H1 (cell line): ENCODE measurements at regions not wholly inside any gene's neighbourhood (a gene's known extent, or its start where the extent isn't known, plus 50 kb on each side); places are given as distances from the start of the nearest gene placed in this dataset.

Experiments
- CTCF ChIA-PET: fragments of 300-600 bp; sonication (Branson Sonifier 250); formaldehyde crosslinking; loops from one replicate; lab custom pipeline; 2021; ENCODE audit not compliant: partially characterized antibody; lab: Charles Lee
- POLR2A ChIA-PET: fragments of 300-600 bp; sonication (Branson Sonifier 250); formaldehyde crosslinking; loops from one replicate; lab custom pipeline; 2021; ENCODE audit warnings: inconsistent platforms; ENCODE audit not compliant: partially characterized antibody; lab: Charles Lee
- DNase-seq, 2 experiments: peaks; one replicate each; pipeline versions ENCODE4 v3.0.0 to v3.0.0-alpha.2; 2010 to 2022; ENCODE audit warnings: low spot score in 2 of 2, low read depth in 1 of 2, mixed read lengths in 1 of 2
- FAIRE-seq: peaks from 2 replicates; lab custom pipeline; 2011; peaks lifted over from hg19 to GRCh38; lab: Jason Lieb, UNC
- H2AFZ ChIP-seq: 2 replicates; pipeline ENCODE4 v1.8.1; 2012; ENCODE audit warnings: low read length, inconsistent platforms
- H2AK5ac ChIP-seq: 2 replicates; pipeline ENCODE4 v1.6.1; 2013; ENCODE audit warnings: low read depth, low read length
- H2BK120ac ChIP-seq: replicated peaks from 2 replicates; pipeline ENCODE3; 2013; ENCODE audit warnings: low read depth, low read length, inconsistent platforms
- H2BK12ac ChIP-seq: 2 replicates; pipeline ENCODE4 v1.6.1; 2013; ENCODE audit warnings: low read depth, low read length
- H2BK15ac ChIP-seq: 2 replicates; pipeline ENCODE4 v1.6.1; 2013; ENCODE audit warnings: low read length
- H2BK20ac ChIP-seq: 2 replicates; pipeline ENCODE4 v1.6.1; 2013; ENCODE audit warnings: low read length
- H2BK5ac ChIP-seq: 2 replicates; pipeline ENCODE4 v1.6.1; 2013; ENCODE audit warnings: low read depth, low read length
- H3K14ac ChIP-seq: 2 replicates; pipeline ENCODE4 v1.6.1; 2013; ENCODE audit warnings: inconsistent platforms; ENCODE audit not compliant: insufficient read length
- H3K18ac ChIP-seq: 2 replicates; pipeline ENCODE4 v1.6.1; 2013; ENCODE audit warnings: low read length; ENCODE audit errors: extremely low read depth
- H3K23ac ChIP-seq: 2 replicates; pipeline ENCODE4 v1.6.1; 2013; ENCODE audit warnings: inconsistent platforms; ENCODE audit not compliant: insufficient read length
- H3K23me2 ChIP-seq: 2 replicates; pipeline ENCODE4 v1.6.1; 2013; ENCODE audit warnings: low read depth, low read length
- H3K27ac ChIP-seq: 2 replicates; pipeline ENCODE4 v1.6.1; 2011; ENCODE audit warnings: low read depth, low read length, inconsistent platforms
- H3K27me3 ChIP-seq, 4 experiments: replicated peaks in 1 of 4; 1 replicate in 1 of 4; 2 replicates in 3 of 4; pipeline versions ENCODE4 v1.6.1 to v1.8.1; 2011 to 2013; ENCODE audit warnings: low read length in 3 of 4, mild to moderate bottlenecking in 3 of 4, inconsistent platforms in 2 of 4, mixed read lengths in 2 of 4, moderate library complexity in 1 of 4; ENCODE audit not compliant: control insufficient read depth in 3 of 4, insufficient read depth in 3 of 4; ENCODE audit errors: extremely low read depth in 1 of 4
- H3K36me3 ChIP-seq, 4 experiments: 2 replicates each; pipeline versions ENCODE4 v1.6.1 to v1.8.1; 2011 to 2013; ENCODE audit warnings: mild to moderate bottlenecking in 4 of 4, low read length in 3 of 4, moderate library complexity in 2 of 4, control low read depth in 1 of 4, inconsistent platforms in 1 of 4; ENCODE audit not compliant: insufficient read depth in 4 of 4, control insufficient read depth in 2 of 4
- H3K4ac ChIP-seq: replicated peaks from 2 replicates; pipeline ENCODE3; 2013; ENCODE audit warnings: low read length, low read depth, mixed read lengths, inconsistent platforms; ENCODE audit not compliant: insufficient read length
- H3K4me1 ChIP-seq, 4 experiments: replicated peaks in 1 of 4; 1 replicate in 1 of 4; 2 replicates in 3 of 4; pipeline versions ENCODE4 v1.6.1 to v1.8.1; 2011 to 2013; ENCODE audit warnings: low read length in 3 of 4, inconsistent platforms in 2 of 4, mixed read lengths in 1 of 4; ENCODE audit not compliant: insufficient read depth in 4 of 4, control insufficient read depth in 3 of 4
- H3K4me2 ChIP-seq, 2 experiments: 2 replicates each; pipeline versions ENCODE4 v1.6.1 to v1.8.1; 2011 to 2013; ENCODE audit warnings: low read depth in 2 of 2, low read length in 2 of 2, control low read depth in 1 of 2, inconsistent platforms in 1 of 2, mild to moderate bottlenecking in 1 of 2; ENCODE audit not compliant: insufficient read depth in 1 of 2
- H3K4me3 ChIP-seq, 4 experiments: fragments of 200-600, 300-600 bp in 1 of 4; sonication (generic), shearing (Covaris generic), sonication (Bioruptor Twin) in 1 of 4; 2 replicates each; pipeline versions ENCODE4 v1.5.1 to v1.8.1; 2011 to 2016; ENCODE audit warnings: low read length in 4 of 4, low read depth in 3 of 4, control low read depth in 2 of 4, inconsistent platforms in 2 of 4, mild to moderate bottlenecking in 2 of 4, mixed read lengths in 1 of 4, moderate library complexity in 1 of 4; ENCODE audit not compliant: insufficient read depth in 2 of 4; ENCODE audit errors: extremely low read depth in 1 of 4
- H3K56ac ChIP-seq: replicated peaks from 2 replicates; pipeline ENCODE3; 2013; ENCODE audit warnings: low read depth, mild to moderate bottlenecking, mixed read lengths, low read length, inconsistent platforms; ENCODE audit not compliant: insufficient read length
- H3K79me1 ChIP-seq: 2 replicates; pipeline ENCODE4 v1.6.1; 2013; ENCODE audit warnings: low read depth, low read length, control low read depth
- H3K79me2 ChIP-seq, 2 experiments: 2 replicates each; pipeline versions ENCODE4 v1.6.1 to v1.8.1; 2012 to 2013; ENCODE audit warnings: low read length in 2 of 2, mild to moderate bottlenecking in 2 of 2, inconsistent platforms in 1 of 2; ENCODE audit not compliant: insufficient read depth in 2 of 2, control insufficient read depth in 1 of 2
- H3K9ac ChIP-seq, 4 experiments: replicated peaks in 1 of 4; 1 replicate in 1 of 4; 2 replicates in 3 of 4; pipeline versions ENCODE4 v1.6.1 to v1.8.1; 2011 to 2013; ENCODE audit warnings: low read depth in 3 of 4, low read length in 3 of 4, control low read depth in 2 of 4, mild to moderate bottlenecking in 2 of 4, moderate library complexity in 2 of 4, inconsistent platforms in 1 of 4; ENCODE audit errors: extremely low read depth in 1 of 4
- H3K9me3 ChIP-seq, 2 experiments: 2 replicates each; pipeline versions ENCODE4 v1.6.1 to v1.8.1; 2012 to 2013; ENCODE audit warnings: mild to moderate bottlenecking in 2 of 2, moderate library complexity in 2 of 2, control low read depth in 1 of 2, inconsistent platforms in 1 of 2, low read depth in 1 of 2, low read length in 1 of 2, mixed read lengths in 1 of 2; ENCODE audit not compliant: insufficient read depth in 2 of 2
- H4K20me1 ChIP-seq, 2 experiments: replicated peaks in 1 of 2; 2 replicates each; pipeline versions ENCODE3 to v1.8.1; 2011 to 2013; ENCODE audit warnings: inconsistent platforms in 2 of 2, low read length in 2 of 2, mild to moderate bottlenecking in 1 of 2; ENCODE audit not compliant: insufficient read depth in 2 of 2, control insufficient read depth in 1 of 2
- H4K5ac ChIP-seq: 2 replicates; pipeline ENCODE4 v1.6.1; 2013; ENCODE audit warnings: low read length, low read depth, mixed read lengths, inconsistent platforms; ENCODE audit not compliant: insufficient read length
- H4K8ac ChIP-seq: 2 replicates; pipeline ENCODE4 v1.8.0; 2013; ENCODE audit warnings: mild to moderate bottlenecking, moderate library complexity, low read length, inconsistent platforms; ENCODE audit not compliant: insufficient read depth; ENCODE audit errors: extremely low read depth
- H4K91ac ChIP-seq: replicated peaks from 2 replicates; pipeline ENCODE3; 2013; ENCODE audit warnings: low read length, mixed read lengths, inconsistent platforms; ENCODE audit not compliant: insufficient read length
- NRF1 ChIP-seq: IDR thresholded peaks from 2 replicates; pipeline ENCODE4 v1.6.1; 2011; ENCODE audit warnings: mild to moderate bottlenecking, low read depth, low read length, improper control_type of control experiment
- SIRT6 ChIP-seq: IDR thresholded peaks from one replicate; pipeline ENCODE4 v1.7.1; 2012; ENCODE audit warnings: low read length, inconsistent platforms
- WGBS, 2 experiments: shearing (Covaris generic) in 1 of 2; methylation state at CpG; one replicate each; pipeline versions ENCODE4 v1.1.6 to v1.1.7; 2013 to 2015; ENCODE audit warnings: low lambda C conversion rate in 2 of 2, mixed read lengths in 2 of 2, inconsistent platforms in 1 of 2, low coverage in 1 of 2, missing lambda C conversion rate in 1 of 2; ENCODE audit not compliant: insufficient replicate concordance in 2 of 2, insufficient coverage in 1 of 2, insufficient read length in 1 of 2; ENCODE audit errors: extremely low coverage in 1 of 2, missing lambda C conversion rate in 1 of 2; 5-methylcytosine and 5-hydroxymethylcytosine counted together

DNA sequence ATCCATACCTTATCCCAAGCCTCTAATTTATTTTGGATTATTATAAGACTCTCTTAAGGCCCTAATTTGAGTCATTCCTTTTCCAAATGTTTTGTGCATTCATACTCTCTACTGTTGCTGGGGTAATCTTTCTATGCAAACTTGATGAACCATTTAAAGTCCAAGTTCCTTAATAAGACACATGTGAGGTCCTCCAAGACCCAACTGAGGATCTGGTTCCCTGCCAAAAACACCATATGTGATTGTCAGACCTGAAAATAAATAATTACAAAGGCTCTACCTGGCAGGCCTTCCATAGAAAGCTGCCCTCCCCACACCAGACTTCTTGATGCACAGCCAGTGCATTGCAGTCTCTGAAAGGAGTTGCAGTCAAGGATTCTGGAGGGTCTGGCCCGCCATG lies 257.9 kb upstream of the AKR1E2 start:
- Histone ChIP-seq H3K4me3 (no peak overlapping the region), H3K18ac (no peak overlapping the region), H3K56ac (no peak overlapping the region), H2BK120ac (no peak overlapping the region), H2BK12ac (no peak overlapping the region), H2BK5ac (no peak overlapping the region), H4K8ac (no peak overlapping the region), H3K4me2 (no peak overlapping the region), H2AFZ (0 out of 2 replicates have a peak overlapping the region, but pooled peaks have one; percentile 39), H3K4ac (no peak overlapping the region), H4K91ac (no peak overlapping the region), H3K14ac (no peak overlapping the region), H2BK20ac (no peak overlapping the region), H3K36me3 (no peaks in the 10 kb centered on the region), H4K5ac (no peak overlapping the region), H3K4me1 (no peaks in the 10 kb centered on the region), H2AK5ac (no peak overlapping the region), H2BK15ac (no peak overlapping the region), H3K9ac (no peak overlapping the region), H3K23me2 (no peaks in the 10 kb centered on the region), H3K79me2 (no peaks in the 10 kb centered on the region), H3K9me3 (no peaks in the 10 kb centered on the region), H3K79me1 (no peaks in the 10 kb centered on the region), H3K23ac (no peak overlapping the region), H4K20me1 (no peaks in the 10 kb centered on the region), H3K27ac (no peak overlapping the region), H3K27me3 (no peaks in the 10 kb centered on the region)
- FAIRE-seq (no peak), DNase-seq (no peak)
- POLR2A ChIA-PET, result no interaction called here
- CTCF ChIA-PET, result no interaction called here
- WGBS, 2 experiments, result 100% methylated on average over 1 of the region's 1 CpG; no CpG with 5 or more reads in 1 of the 2 experiments
- TF ChIP-seq NRF1 (no peak), SIRT6 (no peak)
